ENCODE measurements at regions not wholly inside any gene's neighbourhood (a gene's known extent, or its start where the extent isn't known, plus 50 kb on each side); places are given as distances from the start of the nearest gene placed in this dataset.

DNA sequence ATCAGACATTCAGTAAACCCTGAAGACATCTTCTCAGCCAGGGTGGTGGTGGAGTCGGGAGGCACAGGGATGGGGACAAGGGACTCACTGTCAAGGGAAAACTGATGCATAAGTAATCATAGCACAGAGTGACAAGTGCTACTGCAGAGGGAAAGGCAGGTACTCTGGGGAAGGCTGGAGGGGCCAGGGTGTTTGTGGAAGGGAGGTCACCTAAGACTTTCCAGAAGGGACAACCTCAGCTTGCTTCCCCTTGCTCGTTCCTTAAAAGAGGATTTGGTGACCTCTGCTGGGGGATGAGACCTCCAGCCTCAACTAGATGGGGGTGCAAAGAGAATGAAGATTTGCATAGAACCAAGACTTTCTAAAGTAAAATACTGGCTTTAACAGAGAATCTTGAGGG lies 99.5 kb downstream of the SLC4A3 start:
- TF ChIP-seq, protein P1, sequence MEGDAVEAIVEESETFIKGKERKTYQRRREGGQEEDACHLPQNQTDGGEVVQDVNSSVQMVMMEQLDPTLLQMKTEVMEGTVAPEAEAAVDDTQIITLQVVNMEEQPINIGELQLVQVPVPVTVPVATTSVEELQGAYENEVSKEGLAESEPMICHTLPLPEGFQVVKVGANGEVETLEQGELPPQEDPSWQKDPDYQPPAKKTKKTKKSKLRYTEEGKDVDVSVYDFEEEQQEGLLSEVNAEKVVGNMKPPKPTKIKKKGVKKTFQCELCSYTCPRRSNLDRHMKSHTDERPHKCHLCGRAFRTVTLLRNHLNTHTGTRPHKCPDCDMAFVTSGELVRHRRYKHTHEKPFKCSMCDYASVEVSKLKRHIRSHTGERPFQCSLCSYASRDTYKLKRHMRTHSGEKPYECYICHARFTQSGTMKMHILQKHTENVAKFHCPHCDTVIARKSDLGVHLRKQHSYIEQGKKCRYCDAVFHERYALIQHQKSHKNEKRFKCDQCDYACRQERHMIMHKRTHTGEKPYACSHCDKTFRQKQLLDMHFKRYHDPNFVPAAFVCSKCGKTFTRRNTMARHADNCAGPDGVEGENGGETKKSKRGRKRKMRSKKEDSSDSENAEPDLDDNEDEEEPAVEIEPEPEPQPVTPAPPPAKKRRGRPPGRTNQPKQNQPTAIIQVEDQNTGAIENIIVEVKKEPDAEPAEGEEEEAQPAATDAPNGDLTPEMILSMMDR (IDR thresholded peaks at IDR 0.05), result no peak
- TF ChIP-seq POLR2AphosphoS5 (IDR thresholded peaks at IDR 0.05; ENCODE audit: insufficient read depth in 1 of 2, low read depth in 1 of 2), result no peak
- TF ChIP-seq POLR2A (IDR thresholded peaks at IDR 0.05), result no peak
- DNase-seq (ENCODE audit: extremely low spot score in 2 of 2), result peak; percentile 52 to 70
- intact Hi-C loops (cut with DNase I), result no loop called here
- Histone ChIP-seq H3K9me3 (no peaks in the 10 kb centered on the region), H3K27ac (no peak overlapping the region), H3K36me3 (no peaks in the 10 kb centered on the region), H3K4me3 (no peak overlapping the region), H3K4me1 (no peaks in the 10 kb centered on the region), H3K27me3 (no peaks in the 10 kb centered on the region)

DNA sequence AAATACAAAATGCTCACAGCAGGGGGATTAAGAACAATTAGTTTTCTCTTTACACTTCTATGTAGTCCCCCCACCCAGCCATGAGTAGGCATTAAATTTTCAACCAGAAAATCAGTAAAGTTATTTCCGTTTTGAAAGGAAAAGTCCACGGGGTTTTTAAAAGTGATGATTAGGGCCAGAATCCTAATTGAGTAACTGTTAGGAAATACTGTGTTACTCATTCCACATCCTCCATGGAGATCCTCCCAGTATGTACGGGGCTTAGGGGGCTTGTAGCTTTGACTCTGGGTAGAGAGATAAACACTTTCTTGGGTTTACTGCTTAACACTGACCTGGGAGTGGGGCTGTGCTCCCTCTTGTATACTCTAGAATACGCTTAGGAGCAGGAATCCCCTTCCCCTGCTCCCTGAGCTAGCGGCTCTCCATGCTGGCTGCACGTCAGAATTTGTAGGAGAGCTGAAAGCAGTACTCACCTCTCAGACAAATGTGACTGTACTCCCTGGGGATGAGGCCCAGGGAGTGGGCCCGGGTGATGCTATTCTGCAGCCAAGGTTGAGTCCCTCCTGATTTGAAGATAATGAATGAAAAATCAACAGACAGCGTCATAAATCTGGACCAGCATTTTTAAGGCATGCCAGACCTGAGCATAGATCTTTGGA lies 100.5 kb downstream of the SLC4A3 start:
- intact Hi-C loops (cut with DNase I), result no loop called here

DNA sequence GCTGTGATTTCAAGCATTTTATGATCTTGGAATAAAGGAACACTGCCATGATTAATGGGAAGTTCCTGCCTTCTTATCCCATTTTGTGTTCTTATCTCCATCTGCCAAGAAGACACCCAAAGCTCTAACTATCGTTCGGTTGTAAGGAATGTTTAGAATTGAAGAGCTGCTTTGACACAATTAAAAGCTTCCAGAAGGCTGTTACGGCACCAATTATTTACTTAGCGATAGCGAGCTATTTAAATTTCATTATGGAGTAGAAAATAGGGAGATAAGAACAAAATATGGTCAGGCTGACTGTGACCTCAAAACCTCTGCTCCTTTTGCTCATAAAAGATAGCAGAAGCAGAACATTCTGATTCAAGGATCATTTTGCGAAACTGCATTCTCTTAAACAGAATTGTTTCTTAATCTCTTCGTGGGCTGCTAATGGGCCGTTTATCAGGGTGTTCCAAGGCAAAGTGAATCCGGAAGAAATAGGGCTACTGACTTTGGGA lies 101.6 kb downstream of the SLC4A3 start:
- intact Hi-C loops (cut with DNase I), result no loop called here
- H3K27me3 ChIP-seq, result no peaks in the 10 kb centered on the region
- no peak overlapping the region for H3K27ac ChIP-seq
- no peak for DNase-seq (ENCODE audit: extremely low spot score in 2 of 2)
- no peaks in the 10 kb centered on the region for H3K4me1 ChIP-seq
- H3K9me3 ChIP-seq, result no peaks in the 10 kb centered on the region
- H3K4me3 ChIP-seq, result no peak overlapping the region
- no peaks in the 10 kb centered on the region for H3K36me3 ChIP-seq
- no peak for TF ChIP-seq POLR2A (IDR thresholded peaks at IDR 0.05)
- TF ChIP-seq, protein P1 (IDR thresholded peaks at IDR 0.05), result no peak
- TF ChIP-seq POLR2AphosphoS5 (IDR thresholded peaks at IDR 0.05; ENCODE audit: insufficient read depth in 1 of 2, low read depth in 1 of 2), result peak in 1 of 2 donors; percentile 22

More for the DNA sequence above, 100.5 kb downstream of the SLC4A3 start:
- no peak overlapping the region for H3K4me3 ChIP-seq
- no peaks in the 10 kb centered on the region for H3K9me3 ChIP-seq
- DNase-seq (ENCODE audit: extremely low spot score in 2 of 2), result peak; percentile 34 to 88
- H3K36me3 ChIP-seq, result no peaks in the 10 kb centered on the region
- no peaks in the 10 kb centered on the region for H3K27me3 ChIP-seq
- no peak overlapping the region for H3K27ac ChIP-seq
- TF ChIP-seq, protein P1 (IDR thresholded peaks at IDR 0.05), result no peak
- TF ChIP-seq POLR2A (IDR thresholded peaks at IDR 0.05) (no peak), POLR2AphosphoS5 (IDR thresholded peaks at IDR 0.05; ENCODE audit: insufficient read depth in 1 of 2, low read depth in 1 of 2) (no peak)
- no peaks in the 10 kb centered on the region for H3K4me1 ChIP-seq

DNA sequence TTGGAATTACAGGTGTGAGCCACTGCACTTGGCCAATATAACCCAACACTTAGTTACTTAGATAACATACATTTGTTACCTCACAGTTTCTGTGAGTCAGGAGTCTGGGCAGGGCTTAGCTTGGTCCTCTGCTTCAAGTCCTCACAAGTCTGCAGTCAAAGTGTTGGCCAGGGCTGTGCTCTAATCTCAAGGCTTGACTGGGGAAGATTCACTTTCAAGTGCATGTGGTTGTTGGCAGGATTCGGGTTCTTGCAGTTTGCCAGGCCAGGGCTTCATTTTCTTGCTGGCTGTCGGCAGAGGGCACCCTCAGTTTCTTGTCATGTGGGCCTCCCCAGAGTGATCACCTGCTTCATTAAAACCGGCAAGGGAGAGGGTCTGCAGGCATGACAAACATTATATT lies 103.7 kb downstream of the SLC4A3 start:
- intact Hi-C loops (cut with DNase I), result loop anchor here (10.0 kb wide), 1 partner anchor 1844 kb away; the partner anchor contains the start of gene EPHA4
- peak; percentile 70 to 85 for DNase-seq (ENCODE audit: extremely low spot score in 2 of 2)
- Histone ChIP-seq H3K9me3 (no peaks in the 10 kb centered on the region), H3K36me3 (no peaks in the 10 kb centered on the region), H3K27me3 (no peaks in the 10 kb centered on the region), H3K27ac (no peak overlapping the region), H3K4me3 (no peak overlapping the region), H3K4me1 (no peaks in the 10 kb centered on the region)
- TF ChIP-seq, protein P1 (IDR thresholded peaks at IDR 0.05), result no peak
- TF ChIP-seq POLR2A (IDR thresholded peaks at IDR 0.05) (no peak), POLR2AphosphoS5 (IDR thresholded peaks at IDR 0.05; ENCODE audit: insufficient read depth in 1 of 2, low read depth in 1 of 2) (no peak)

DNA sequence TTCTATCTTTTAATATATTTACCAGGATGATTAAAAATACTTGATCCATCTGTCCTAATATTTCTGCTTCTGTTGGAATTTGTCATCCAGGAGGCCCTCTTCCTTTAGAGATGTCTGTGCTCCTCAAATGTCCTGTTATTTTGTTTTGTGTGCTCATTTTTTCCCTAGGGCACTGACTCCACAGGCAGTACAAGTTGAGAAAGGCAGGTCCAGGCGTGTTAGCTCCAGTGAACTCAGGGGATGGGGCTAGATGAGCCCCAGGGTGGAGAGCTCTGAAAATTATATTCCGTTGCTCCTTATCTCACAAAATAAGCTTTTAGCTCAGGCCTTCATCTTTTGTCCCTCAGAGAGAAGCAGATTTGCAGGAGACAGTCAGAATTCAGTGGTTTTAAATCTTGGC lies 105.7 kb downstream of the SLC4A3 start:
- intact Hi-C loops (cut with DNase I), result loop anchor here (10.0 kb wide), 1 partner anchor 1842 kb away; the partner anchor contains the start of gene EPHA4
- TF ChIP-seq POLR2AphosphoS5 (IDR thresholded peaks at IDR 0.05; ENCODE audit: insufficient read depth in 1 of 2, low read depth in 1 of 2), result no peak
- TF ChIP-seq, protein P1 (IDR thresholded peaks at IDR 0.05), result no peak
- Histone ChIP-seq H3K27ac (no peak overlapping the region), H3K4me3 (no peak overlapping the region), H3K27me3 (no peaks in the 10 kb centered on the region), H3K4me1 (no peaks in the 10 kb centered on the region), H3K9me3 (no peaks in the 10 kb centered on the region), H3K36me3 (no peaks in the 10 kb centered on the region)
- no peak for DNase-seq (ENCODE audit: extremely low spot score in 2 of 2)
